CD4-positive, alpha-beta T cell treated with Interleukin-12 subunit alpha and Interleukin-12 subunit beta, for 1 hour (primary cell): ENCODE measurements at regions not wholly inside any gene's neighbourhood (a gene's known extent, or its start where the extent isn't known, plus 50 kb on each side); places are given as distances from the start of the nearest gene placed in this dataset.

Experiments
- DNase-seq: peaks from one replicate; pipeline ENCODE4 v3.0.0-alpha.2; 2020

GRCh38 chr5:125109293-125109692 is 362.9 kb upstream of the ZNF608 start:
- no peak for DNase-seq

GRCh38 chr5:125109816-125110215 is 363.4 kb upstream of the ZNF608 start:
- DNase-seq = no peak

DNA sequence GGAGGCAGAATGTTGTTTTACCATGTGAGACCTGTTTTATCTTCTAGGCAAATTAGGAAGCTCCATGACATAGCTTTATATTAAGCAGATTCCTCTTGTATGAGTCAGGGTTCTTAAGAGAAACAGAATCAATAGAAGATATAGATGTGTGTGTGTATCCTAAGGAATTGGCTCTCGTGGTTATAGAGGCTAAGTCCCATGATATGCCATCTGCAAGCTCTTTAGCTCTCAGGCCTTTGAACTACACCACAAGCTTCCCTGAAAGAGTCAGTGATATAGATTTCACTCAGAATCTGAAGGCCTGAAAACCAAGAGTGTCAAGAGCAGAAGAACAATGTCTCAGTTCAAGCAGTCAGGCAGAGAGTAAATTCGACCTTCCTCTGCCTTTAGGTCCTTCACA is 365.8 kb upstream of the ZNF608 start:
- no peak for DNase-seq

GRCh38 chr5:125113328-125113727 is 366.9 kb upstream of the ZNF608 start:
- DNase-seq = no peak

DNA sequence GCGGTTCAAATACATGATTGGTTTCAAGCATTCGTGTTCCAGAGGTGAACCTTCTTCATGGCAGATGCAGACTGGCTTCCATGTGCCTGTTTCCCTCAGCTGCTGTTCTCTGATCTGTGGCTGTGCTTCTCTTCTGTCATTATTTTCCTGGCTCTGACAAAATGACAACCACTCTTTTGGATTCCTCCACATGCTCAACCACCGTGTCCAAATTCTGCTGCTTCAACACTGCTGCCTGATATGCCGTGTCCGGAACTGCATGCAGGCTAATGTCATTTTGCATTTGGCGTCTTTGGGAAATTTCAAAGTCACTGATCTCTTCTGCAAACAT is 368.7 kb upstream of the ZNF608 start:
- no peak for DNase-seq

DNA sequence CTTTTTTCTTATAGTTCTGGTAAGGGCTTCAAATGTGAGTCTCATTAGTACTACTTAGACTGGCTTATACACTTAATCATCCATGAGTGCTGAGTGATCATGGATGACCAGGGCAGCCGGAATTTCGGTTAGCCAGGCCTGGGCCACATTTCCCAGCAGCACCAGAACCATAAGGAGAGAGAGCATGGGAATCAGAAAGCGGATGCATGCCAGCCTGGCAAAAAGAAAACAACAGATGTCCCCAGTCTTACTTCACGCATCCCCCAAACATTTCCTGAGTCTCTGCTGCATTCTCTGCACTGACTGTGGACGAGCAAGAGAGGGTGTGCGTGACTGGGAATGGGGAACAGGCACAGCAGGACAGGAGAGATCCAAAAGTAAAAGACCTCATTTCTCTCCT is 371.1 kb upstream of the ZNF608 start:
- DNase-seq = no peak

DNA sequence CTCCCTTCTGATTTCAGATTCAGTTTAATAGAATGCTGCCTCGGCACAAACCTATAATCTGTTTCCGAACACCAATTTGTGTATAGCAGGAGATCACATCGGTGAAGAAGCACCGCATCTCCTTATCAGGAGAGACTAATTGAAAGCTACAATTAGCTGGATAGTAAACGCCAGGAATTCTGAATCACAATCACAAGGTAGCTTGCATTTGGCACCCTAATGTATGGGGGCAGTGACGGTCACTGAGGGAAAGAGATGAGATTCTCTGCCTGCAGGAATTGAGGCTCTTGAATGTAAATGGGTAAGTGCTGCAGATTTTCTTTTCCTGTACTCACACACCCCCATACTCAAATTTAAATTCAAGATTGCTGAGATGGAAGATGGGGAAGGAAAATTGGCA is 373.6 kb upstream of the ZNF608 start:
- DNase-seq = no peak

GRCh38 chr5:125125031-125125823 is 378.8 kb upstream of the ZNF608 start:
- no peak for DNase-seq

DNA sequence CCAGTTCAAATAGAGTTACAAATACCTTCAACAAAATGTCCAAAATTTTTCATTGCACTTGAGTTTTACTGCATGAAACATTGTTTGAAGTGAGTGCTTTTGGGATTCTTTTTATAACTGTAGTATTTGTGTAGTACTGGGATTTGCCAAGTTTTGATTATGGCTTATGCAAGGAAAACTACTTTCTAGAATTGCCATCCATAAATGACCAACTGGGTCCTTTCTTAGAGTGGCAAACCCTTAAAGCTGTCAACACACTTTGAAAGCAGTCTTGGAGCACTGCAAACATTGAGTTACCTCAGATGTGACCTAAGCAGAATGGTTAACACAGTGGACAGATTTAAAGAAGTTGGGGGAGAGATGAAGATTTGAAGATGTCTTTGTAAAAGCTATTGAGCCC is 379.6 kb upstream of the ZNF608 start:
- DNase-seq = no peak

DNA sequence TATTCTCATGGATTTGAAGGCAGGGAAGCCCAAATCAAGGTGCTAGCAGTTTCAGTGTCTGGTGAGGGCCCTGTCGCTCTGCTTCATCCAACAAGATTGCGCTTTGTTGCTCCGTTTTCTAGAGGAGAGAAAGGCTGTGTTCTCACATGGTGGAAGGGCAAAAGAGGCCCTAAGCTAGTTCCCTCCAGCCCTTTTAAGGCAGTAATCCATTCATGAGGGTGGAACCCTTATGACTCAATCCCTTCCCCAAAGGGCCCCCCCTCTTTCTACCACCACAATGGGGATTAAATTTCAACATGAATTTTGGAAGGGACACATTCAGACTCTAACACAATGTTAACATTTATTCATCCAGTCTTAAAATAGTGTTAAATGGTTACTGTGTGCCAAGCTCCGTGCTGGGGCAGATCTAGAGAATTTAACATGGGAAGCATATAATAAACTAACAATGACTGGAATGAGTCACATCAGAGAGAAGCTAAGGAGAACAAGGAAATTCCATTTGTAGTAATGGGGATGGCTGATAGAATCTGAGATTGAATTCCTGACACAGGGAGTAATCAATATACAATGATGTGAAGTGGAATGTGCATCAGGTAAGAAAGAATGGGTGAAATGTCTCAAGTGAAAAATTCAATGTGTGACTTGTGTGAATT is 382.8 kb upstream of the ZNF608 start:
- DNase-seq = no peak

DNA sequence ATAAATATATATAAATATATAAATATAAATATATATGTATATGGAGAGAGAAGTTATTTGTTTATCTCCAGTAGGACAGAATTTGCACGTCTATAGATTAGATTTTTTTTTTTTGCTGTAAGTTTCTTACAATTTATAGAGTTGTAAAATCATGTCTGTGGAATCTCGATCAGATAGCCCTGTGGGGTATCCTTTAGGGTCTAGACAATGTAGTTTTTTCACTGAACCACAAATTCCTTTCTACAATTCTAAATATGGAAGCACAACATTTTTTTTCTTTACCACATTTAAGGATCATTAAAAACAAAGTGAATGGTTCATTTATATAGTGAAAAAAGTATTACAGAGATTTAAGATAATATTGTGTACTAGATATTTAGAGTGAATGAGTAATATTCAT is 384.2 kb upstream of the ZNF608 start:
- no peak for DNase-seq

DNA sequence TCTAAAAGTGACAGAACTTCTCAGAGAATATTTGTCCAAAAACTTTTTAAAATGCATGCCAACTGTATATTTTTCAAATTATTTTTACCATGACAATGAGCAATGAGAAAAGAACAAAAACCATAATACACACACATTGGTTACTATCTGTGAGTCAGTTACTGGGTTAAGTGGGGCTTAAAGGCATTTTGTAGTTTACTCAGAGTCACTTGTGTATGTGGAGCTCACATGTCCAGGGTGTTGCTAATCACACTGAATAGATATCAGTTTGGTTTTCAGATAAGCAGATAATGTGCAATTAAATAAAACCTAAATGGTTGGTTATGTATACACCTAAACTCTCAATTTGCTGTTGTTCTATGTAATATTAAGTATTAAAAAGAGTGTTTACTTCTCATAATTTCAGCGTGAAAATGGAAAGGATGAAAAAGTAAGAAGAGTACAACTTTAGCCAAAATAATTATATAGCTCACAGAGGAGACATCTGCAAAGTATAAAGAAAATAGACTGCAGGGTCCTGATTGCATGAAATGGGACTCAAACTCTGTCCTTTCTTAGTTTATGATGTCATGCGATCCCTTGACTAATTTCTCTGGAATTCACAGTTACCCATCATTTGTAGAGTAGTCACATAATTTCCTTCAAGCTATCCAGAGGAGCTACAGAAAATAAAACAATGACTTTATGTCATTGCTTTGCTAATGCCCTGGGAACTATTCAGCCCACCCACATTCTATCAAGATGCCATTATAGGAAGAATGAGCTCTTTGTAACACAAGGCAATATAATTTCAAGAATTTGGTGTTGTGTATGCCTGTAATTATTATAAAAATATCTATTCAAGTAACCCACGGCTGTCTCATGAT is 388.0 kb upstream of the ZNF608 start:
- no peak for DNase-seq

GRCh38 chr5:125137535-125137934 is 391.1 kb upstream of the ZNF608 start:
- DNase-seq = no peak

DNA sequence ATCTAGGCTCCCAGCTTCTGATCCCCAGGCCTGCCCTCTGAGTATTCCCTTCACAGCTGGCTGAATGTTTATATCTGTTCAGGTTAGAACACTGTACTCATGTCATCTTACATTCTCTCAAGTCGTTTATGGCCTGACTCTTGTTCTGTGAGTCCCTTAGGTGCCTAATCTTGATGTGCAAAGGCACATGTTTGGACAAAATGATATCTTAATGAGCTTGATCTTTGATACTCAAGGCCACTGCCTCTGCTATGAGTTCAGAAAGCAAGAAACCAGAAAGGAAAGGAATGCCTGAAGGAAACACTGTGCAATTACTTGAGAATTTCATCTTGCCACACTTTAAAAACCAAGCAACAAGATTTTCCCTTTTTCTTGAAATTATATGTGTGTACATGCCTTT is 391.8 kb upstream of the ZNF608 start:
- DNase-seq = no peak

DNA sequence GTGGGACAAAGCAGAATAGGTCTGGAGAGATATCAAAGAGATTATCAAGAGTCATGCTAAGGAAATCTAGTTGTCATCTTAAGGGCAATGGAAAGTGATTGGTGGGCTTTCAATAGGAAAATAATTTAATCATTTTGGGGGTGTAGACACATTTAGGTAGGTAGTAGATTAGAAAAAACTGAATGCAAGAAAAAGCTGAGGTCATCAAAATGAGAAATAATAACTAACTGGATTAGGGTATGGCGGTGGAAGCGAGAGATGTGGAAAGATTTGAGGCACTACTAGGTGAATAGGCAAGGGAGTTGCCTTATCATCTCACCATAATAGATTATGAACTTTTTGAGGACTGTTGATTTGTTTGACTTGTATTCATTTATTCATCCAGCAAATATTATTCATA is 393.2 kb upstream of the ZNF608 start:
- no peak for DNase-seq

- no peak for DNase-seq
These were observed 393.8 kb upstream of the ZNF608 start for GRCh38 chr5:125140220-125140619.

DNA sequence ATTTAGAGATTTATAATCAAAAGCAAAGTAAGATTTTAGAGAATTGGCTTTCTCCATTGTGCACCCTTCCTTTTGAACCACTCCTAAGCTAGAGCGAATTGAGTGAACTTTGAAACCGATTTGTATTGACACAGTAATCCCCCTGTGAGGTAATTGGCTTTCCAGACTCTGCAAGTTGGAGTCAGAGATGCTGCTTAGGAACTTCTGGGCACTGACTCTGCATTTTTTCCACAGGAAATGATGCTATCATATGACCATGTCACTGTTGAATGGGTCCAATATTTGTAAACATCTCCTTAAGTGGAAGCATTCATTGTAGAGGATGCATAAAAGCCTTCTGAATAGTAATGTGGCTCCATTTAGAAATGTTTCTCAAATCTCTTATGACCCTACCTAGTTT is 394.4 kb upstream of the ZNF608 start:
- DNase-seq = no peak

GRCh38 chr5:125142458-125142857 is 396.0 kb upstream of the ZNF608 start:
- no peak for DNase-seq

GRCh38 chr5:125143011-125143410 is 396.6 kb upstream of the ZNF608 start:
- no peak for DNase-seq

GRCh38 chr5:125148076-125148475 is 401.6 kb upstream of the ZNF608 start:
- no peak for DNase-seq

GRCh38 chr5:125148706-125149105 is 402.3 kb upstream of the ZNF608 start:
- DNase-seq = no peak

DNA sequence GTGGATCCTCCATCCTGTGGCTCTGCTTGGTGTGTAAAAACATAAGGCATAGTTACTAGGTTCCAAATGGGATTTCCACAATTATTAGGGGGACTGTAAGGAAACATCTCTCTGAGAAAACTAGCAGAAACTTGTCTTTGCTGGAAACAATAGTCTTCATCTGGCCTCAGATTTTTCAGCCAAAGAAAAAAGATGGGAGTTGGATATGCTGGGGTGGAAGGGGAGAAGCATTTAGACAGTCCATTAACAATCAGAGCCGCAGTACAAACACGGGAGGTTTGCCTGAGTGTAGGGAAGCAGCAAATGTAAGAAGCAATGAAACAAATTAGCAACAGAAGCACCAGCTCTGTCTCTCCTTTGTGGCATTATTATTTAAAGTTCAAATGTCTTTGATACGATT is 402.7 kb upstream of the ZNF608 start:
- no peak for DNase-seq

DNA sequence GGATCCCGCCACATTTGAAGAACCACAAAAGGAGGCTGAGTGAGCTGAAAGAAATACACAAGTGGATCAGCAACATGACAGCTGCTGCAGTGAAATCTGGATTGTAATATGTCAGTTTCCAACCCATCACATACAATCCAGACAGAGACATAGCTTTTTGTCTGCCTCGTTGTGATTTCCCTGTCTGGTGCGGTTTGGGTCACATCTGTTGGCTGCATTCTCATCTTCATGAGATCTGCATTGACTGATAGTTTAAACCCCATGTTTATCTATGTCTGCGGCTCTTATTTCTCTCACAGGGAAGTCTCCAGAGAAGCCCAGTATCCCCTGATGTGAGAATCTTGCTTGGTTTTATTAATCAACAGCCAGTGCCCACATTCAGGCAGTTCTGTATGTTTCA is 403.1 kb upstream of the ZNF608 start:
- DNase-seq = no peak
